CD4-positive, alpha-beta memory T cell (primary cell): ENCODE measurements at regions not wholly inside any gene's neighbourhood (a gene's known extent, or its start where the extent isn't known, plus 50 kb on each side); places are given as distances from the start of the nearest gene placed in this dataset.

ENCODE experiments used
- CTCF ChIA-PET: fragments of 350-600 bp; sonication (Branson Sonifier 250); formaldehyde crosslinking; loops from one replicate; lab custom pipeline; 2021; ENCODE audit warnings: inconsistent platforms; ENCODE audit not compliant: partially characterized antibody; lab: Charles Lee
- POLR2A ChIA-PET: fragments of 350-600 bp; sonication (Branson Sonifier 250); formaldehyde crosslinking; loops from one replicate; lab custom pipeline; 2021; ENCODE audit not compliant: partially characterized antibody; lab: Charles Lee
- DNase-seq, 5 donors: peaks; one replicate each; pipeline versions ENCODE4 v3.0.0 to v3.0.0-alpha.2; 2020 to 2022; ENCODE audit warnings: mixed read lengths in 1 of 5
- H3K27ac ChIP-seq: one replicate; pipeline ENCODE4 v1.7.0; 2013; ENCODE audit warnings: low read depth, low read length
- H3K27me3 ChIP-seq: 2 replicates; pipeline ENCODE4 v1.7.0; 2013; ENCODE audit warnings: mild to moderate bottlenecking, low read length, moderate library complexity; ENCODE audit not compliant: insufficient read depth
- H3K36me3 ChIP-seq: 2 replicates; pipeline ENCODE4 v1.7.0; 2013; ENCODE audit warnings: mild to moderate bottlenecking, low read length, moderate library complexity; ENCODE audit not compliant: insufficient read depth
- H3K4me1 ChIP-seq: 2 replicates; pipeline ENCODE4 v1.7.0; 2013; ENCODE audit warnings: mild to moderate bottlenecking, low read length, moderate library complexity; ENCODE audit not compliant: insufficient read depth
- H3K4me3 ChIP-seq, 2 donors: one replicate each; pipeline ENCODE4 v1.7.0; 2013; ENCODE audit warnings: low read length in 2 of 2, mild to moderate bottlenecking in 1 of 2
- H3K9me3 ChIP-seq, 2 donors: one replicate each; pipeline ENCODE4 v1.7.0; 2013; ENCODE audit warnings: low read length in 2 of 2, control low read depth in 1 of 2; ENCODE audit not compliant: control insufficient read depth in 1 of 2
- H3K27ac Mint-ChIP-seq, 7 donors: one replicate each; pipeline ENCODE4 v1.8.0; 2020 to 2021; ENCODE audit warnings: mixed read lengths in 7 of 7, mild to moderate bottlenecking in 6 of 7, inconsistent platforms in 3 of 7, moderate library complexity in 3 of 7
- H3K27me3 Mint-ChIP-seq, 2 donors: one replicate each; pipeline ENCODE4 v1.8.0; 2020 to 2021; ENCODE audit warnings: mixed read lengths in 2 of 2
- H3K36me3 Mint-ChIP-seq, 2 donors: one replicate each; pipeline ENCODE4 v1.8.0; 2020 to 2021; ENCODE audit warnings: mixed read lengths in 2 of 2, inconsistent platforms in 1 of 2, mild to moderate bottlenecking in 1 of 2
- H3K4me1 Mint-ChIP-seq, 4 donors: one replicate each; pipeline ENCODE4 v1.8.0; 2020 to 2021; ENCODE audit warnings: mixed read lengths in 4 of 4, mild to moderate bottlenecking in 1 of 4
- H3K4me3 Mint-ChIP-seq, 8 donors: one replicate each; pipeline ENCODE4 v1.8.0; 2020 to 2021; ENCODE audit warnings: mixed read lengths in 8 of 8, mild to moderate bottlenecking in 7 of 8, moderate library complexity in 6 of 8, inconsistent platforms in 3 of 8
- H3K9me3 Mint-ChIP-seq, 8 donors: one replicate each; pipeline ENCODE4 v1.8.0; 2020 to 2021; ENCODE audit warnings: mixed read lengths in 8 of 8, mild to moderate bottlenecking in 5 of 8, inconsistent platforms in 3 of 8, moderate library complexity in 1 of 8
- intact Hi-C: fragments of 100-400 bp; cut with micrococcal nuclease; formaldehyde crosslinking; loops from one replicate; pipeline ENCODE4 v1.15.1; 2023

DNA sequence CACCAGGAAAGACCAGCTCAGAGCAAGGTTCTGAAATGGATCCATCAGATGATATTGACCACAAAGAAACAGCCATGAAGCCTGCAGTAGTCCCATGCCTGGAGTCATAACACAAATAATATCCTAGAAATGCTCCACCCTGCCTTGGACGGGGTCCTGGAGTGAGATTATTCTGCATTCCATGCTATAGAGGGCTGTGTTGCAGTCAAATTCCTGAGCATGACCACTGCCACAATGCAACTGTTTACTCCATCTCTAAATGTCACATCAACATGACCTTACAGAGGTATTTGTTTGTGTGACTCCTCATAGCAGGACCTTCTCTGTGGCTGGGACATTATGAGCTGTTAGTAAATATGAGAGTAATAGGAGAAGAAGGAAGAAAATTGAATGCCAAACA, 257.5 kb upstream of the TCF21 start:
- Histone ChIP-seq H3K4me3 (no peak overlapping the region), H3K9me3 (no peaks in the 10 kb centered on the region), H3K4me1 (no peaks in the 10 kb centered on the region), H3K27me3 (no peaks in the 10 kb centered on the region), H3K27ac (no peak overlapping the region), H3K36me3 (no peaks in the 10 kb centered on the region)
- POLR2A ChIA-PET, result no interaction called here
- CTCF ChIA-PET, result no interaction called here
- H3K4me1 Mint-ChIP-seq, result no peaks in the 10 kb centered on the region
- H3K27ac Mint-ChIP-seq, result no peak overlapping the region
- no peaks in the 10 kb centered on the region for H3K27me3 Mint-ChIP-seq
- intact Hi-C loops, result no loop called here
- H3K9me3 Mint-ChIP-seq, result peaks cover 0 to 1% (median 0%) of the 10 kb centered on the region in 8 donors
- H3K4me3 Mint-ChIP-seq, result no peak overlapping the region
- H3K36me3 Mint-ChIP-seq, result no peaks in the 10 kb centered on the region
- DNase-seq, result no peak

DNA sequence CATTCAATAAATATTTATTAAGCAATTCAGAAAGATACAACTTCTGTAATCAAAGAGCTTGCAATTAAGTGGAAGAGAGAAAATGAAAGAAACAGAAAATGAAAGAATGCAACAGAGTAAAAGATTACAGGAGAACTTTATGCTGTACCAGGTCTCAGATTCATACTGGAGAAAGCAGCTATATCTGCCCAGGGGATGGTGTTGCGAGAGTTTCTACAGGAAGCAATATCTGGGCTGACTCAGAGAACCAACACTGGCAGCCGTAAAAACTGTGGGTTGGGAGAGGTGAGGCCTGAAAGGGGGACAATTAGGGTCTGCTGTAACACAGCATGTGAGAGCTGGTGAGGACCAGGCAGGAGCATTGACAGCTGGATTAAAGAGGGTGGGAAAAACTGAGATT, 256.7 kb upstream of the TCF21 start:
- Histone ChIP-seq H3K4me3 (no peak overlapping the region), H3K27me3 (no peaks in the 10 kb centered on the region), H3K36me3 (no peaks in the 10 kb centered on the region), H3K27ac (no peak overlapping the region), H3K9me3 (no peaks in the 10 kb centered on the region), H3K4me1 (no peaks in the 10 kb centered on the region)
- peaks cover 0 to 1% (median 0%) of the 10 kb centered on the region in 8 donors for H3K9me3 Mint-ChIP-seq
- no peaks in the 10 kb centered on the region for H3K27me3 Mint-ChIP-seq
- H3K36me3 Mint-ChIP-seq, result no peaks in the 10 kb centered on the region
- intact Hi-C loops, result no loop called here
- DNase-seq, result no peak
- no peaks in the 10 kb centered on the region for H3K4me1 Mint-ChIP-seq
- no peak overlapping the region for H3K4me3 Mint-ChIP-seq
- H3K27ac Mint-ChIP-seq, result no peak overlapping the region
- ChIA-PET CTCF (no interaction called here), POLR2A (no interaction called here)

GRCh38 chr6:133632906-133633305, 256.0 kb upstream of the TCF21 start:
- intact Hi-C loops, result no loop called here
- H3K4me1 Mint-ChIP-seq, result no peaks in the 10 kb centered on the region
- no peaks in the 10 kb centered on the region for H3K36me3 ChIP-seq
- H3K27ac Mint-ChIP-seq, result no peak overlapping the region
- no peak overlapping the region for H3K4me3 Mint-ChIP-seq
- peaks cover 0 to 1% (median 0%) of the 10 kb centered on the region in 8 donors for H3K9me3 Mint-ChIP-seq
- ChIA-PET CTCF (no interaction called here), POLR2A (no interaction called here)
- H3K27ac ChIP-seq, result no peak overlapping the region
- H3K27me3 ChIP-seq, result no peaks in the 10 kb centered on the region
- H3K4me1 ChIP-seq, result no peaks in the 10 kb centered on the region
- no peaks in the 10 kb centered on the region for H3K27me3 Mint-ChIP-seq
- DNase-seq, result no peak
- no peak overlapping the region for H3K4me3 ChIP-seq
- H3K9me3 ChIP-seq, result no peaks in the 10 kb centered on the region
- H3K36me3 Mint-ChIP-seq, result no peaks in the 10 kb centered on the region

GRCh38 chr6:133634474-133634873, 254.4 kb upstream of the TCF21 start:
- no peaks in the 10 kb centered on the region for H3K4me1 ChIP-seq
- no peak overlapping the region for H3K27ac ChIP-seq
- H3K27ac Mint-ChIP-seq, result no peak overlapping the region
- intact Hi-C loops, result no loop called here
- no peak overlapping the region for H3K4me3 ChIP-seq
- H3K9me3 ChIP-seq, result no peaks in the 10 kb centered on the region
- no peaks in the 10 kb centered on the region for H3K27me3 ChIP-seq
- no peaks in the 10 kb centered on the region for H3K36me3 Mint-ChIP-seq
- no peak overlapping the region for H3K4me3 Mint-ChIP-seq
- H3K9me3 Mint-ChIP-seq, result peaks cover 0 to 10% (median 3%) of the 10 kb centered on the region in 8 donors
- no peaks in the 10 kb centered on the region for H3K4me1 Mint-ChIP-seq
- POLR2A ChIA-PET, result no interaction called here
- H3K36me3 ChIP-seq, result no peaks in the 10 kb centered on the region
- CTCF ChIA-PET, result no interaction called here
- DNase-seq, result no peak
- H3K27me3 Mint-ChIP-seq, result no peaks in the 10 kb centered on the region

- Histone ChIP-seq H3K4me3 (no peak overlapping the region), H3K4me1 (no peaks in the 10 kb centered on the region), H3K27me3 (no peaks in the 10 kb centered on the region), H3K36me3 (no peaks in the 10 kb centered on the region), H3K9me3 (no peaks in the 10 kb centered on the region), H3K27ac (no peak overlapping the region)
- no peak for DNase-seq
- ChIA-PET POLR2A (no interaction called here), CTCF (no interaction called here)
- intact Hi-C loops, result no loop called here
- Mint-ChIP-seq H3K27ac (no peak overlapping the region), H3K27me3 (no peaks in the 10 kb centered on the region), H3K36me3 (no peaks in the 10 kb centered on the region), H3K4me3 (no peak overlapping the region), H3K4me1 (no peaks in the 10 kb centered on the region), H3K9me3 (peaks cover 0 to 10% (median 3%) of the 10 kb centered on the region in 8 donors)
Measured at GRCh38 chr6:133635447-133635846, 253.5 kb upstream of the TCF21 start.

- no peak overlapping the region for H3K4me3 ChIP-seq
- ChIA-PET POLR2A (no interaction called here), CTCF (no interaction called here)
- no peak overlapping the region for H3K27ac ChIP-seq
- H3K9me3 ChIP-seq, result no peaks in the 10 kb centered on the region
- no peaks in the 10 kb centered on the region for H3K36me3 ChIP-seq
- no peaks in the 10 kb centered on the region for H3K4me1 Mint-ChIP-seq
- H3K27ac Mint-ChIP-seq, result no peak overlapping the region
- intact Hi-C loops, result no loop called here
- H3K36me3 Mint-ChIP-seq, result no peaks in the 10 kb centered on the region
- DNase-seq, result no peak
- no peaks in the 10 kb centered on the region for H3K4me1 ChIP-seq
- H3K4me3 Mint-ChIP-seq, result no peak overlapping the region
- H3K27me3 Mint-ChIP-seq, result no peaks in the 10 kb centered on the region
- no peaks in the 10 kb centered on the region for H3K27me3 ChIP-seq
- H3K9me3 Mint-ChIP-seq, result peaks cover 0 to 10% (median 3%) of the 10 kb centered on the region in 8 donors
Measured at GRCh38 chr6:133637436-133637835, 251.5 kb upstream of the TCF21 start.

DNA sequence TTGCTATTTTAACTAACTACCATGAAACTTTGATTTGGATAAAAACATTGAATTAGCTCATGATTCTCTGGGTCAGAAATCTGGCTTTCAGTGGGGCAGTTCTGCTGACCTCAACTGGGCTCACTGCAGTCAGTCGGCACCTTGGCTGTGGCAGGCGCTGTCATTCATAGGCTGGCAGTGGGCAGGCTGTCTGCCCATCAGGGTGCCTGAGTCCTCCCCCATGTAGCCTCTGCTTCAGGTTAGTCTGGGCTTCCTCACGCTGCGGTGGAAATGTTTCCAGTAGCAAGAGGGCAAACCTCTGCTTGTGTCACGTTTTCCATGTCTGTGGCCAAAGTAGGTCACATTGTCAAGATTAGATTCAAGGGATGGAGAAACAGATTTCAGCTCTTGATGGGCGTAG, 251.0 kb upstream of the TCF21 start:
- Mint-ChIP-seq H3K27me3 (no peaks in the 10 kb centered on the region), H3K36me3 (no peaks in the 10 kb centered on the region), H3K4me3 (no peak overlapping the region), H3K27ac (no peak overlapping the region), H3K4me1 (no peaks in the 10 kb centered on the region), H3K9me3 (peaks cover 0 to 10% (median 3%) of the 10 kb centered on the region in 8 donors)
- POLR2A ChIA-PET, result no interaction called here
- intact Hi-C loops, result no loop called here
- CTCF ChIA-PET, result no interaction called here
- Histone ChIP-seq H3K9me3 (no peaks in the 10 kb centered on the region), H3K4me1 (no peaks in the 10 kb centered on the region), H3K27ac (no peak overlapping the region), H3K4me3 (no peak overlapping the region), H3K36me3 (no peaks in the 10 kb centered on the region), H3K27me3 (no peaks in the 10 kb centered on the region)
- DNase-seq, result no peak

GRCh38 chr6:133641104-133641503, 247.8 kb upstream of the TCF21 start:
- CTCF ChIA-PET, result no interaction called here
- Histone ChIP-seq H3K36me3 (no peaks in the 10 kb centered on the region), H3K27me3 (no peaks in the 10 kb centered on the region), H3K4me1 (no peaks in the 10 kb centered on the region), H3K27ac (no peak overlapping the region), H3K9me3 (no peaks in the 10 kb centered on the region), H3K4me3 (no peak overlapping the region)
- H3K4me1 Mint-ChIP-seq, result no peaks in the 10 kb centered on the region
- no peaks in the 10 kb centered on the region for H3K36me3 Mint-ChIP-seq
- H3K9me3 Mint-ChIP-seq, result peaks cover 0 to 10% (median 2%) of the 10 kb centered on the region in 8 donors
- POLR2A ChIA-PET, result no interaction called here
- H3K27ac Mint-ChIP-seq, result no peak overlapping the region
- intact Hi-C loops, result no loop called here
- no peak overlapping the region for H3K4me3 Mint-ChIP-seq
- no peak for DNase-seq
- no peaks in the 10 kb centered on the region for H3K27me3 Mint-ChIP-seq
